GM19351 (cell line): ENCODE measurements at regions not wholly inside any gene's neighbourhood (a gene's known extent, or its start where the extent isn't known, plus 50 kb on each side); places are given as distances from the start of the nearest gene placed in this dataset.
"Not testable (repeated sequence)": the region's sequence is repeated elsewhere in the genome, so short reads cannot be mapped to it uniquely, and the experiment has no call there.

Source experiments
- ATAC-seq: cut with Tn5 transposase; IDR thresholded peaks from one replicate; pipeline ENCODE4 v1.9.1; 2021; ENCODE audit warnings: mild to moderate bottlenecking, moderate library complexity; ENCODE audit not compliant: unreplicated experiment

DNA sequence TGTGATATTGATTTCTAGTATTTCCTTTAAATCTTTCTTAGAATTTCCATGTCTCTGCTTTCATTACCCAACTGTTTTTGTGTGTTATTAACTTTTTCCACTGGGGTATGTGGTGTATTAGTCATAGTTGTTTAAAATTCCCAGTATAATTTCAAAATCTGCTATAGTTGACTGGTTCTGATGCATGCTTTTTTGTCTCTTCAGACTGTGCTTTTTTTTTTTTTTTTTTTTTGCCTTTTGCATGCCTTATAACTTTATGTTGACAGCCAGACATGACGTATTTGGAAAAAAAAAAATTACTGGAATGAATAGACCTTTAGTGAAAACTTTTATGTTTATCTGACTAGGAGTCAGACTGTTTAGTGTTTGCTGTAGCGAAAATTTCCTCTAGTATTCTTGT lies 580.4 kb downstream of the ANKRD50 start:
- ATAC-seq = no peak

GRCh38 chr4:124133753-124134152 lies 578.8 kb downstream of the ANKRD50 start:
- no peak for ATAC-seq

- ATAC-seq = no peak
Measured at GRCh38 chr4:124135409-124135813, 577.1 kb downstream of the ANKRD50 start.

DNA sequence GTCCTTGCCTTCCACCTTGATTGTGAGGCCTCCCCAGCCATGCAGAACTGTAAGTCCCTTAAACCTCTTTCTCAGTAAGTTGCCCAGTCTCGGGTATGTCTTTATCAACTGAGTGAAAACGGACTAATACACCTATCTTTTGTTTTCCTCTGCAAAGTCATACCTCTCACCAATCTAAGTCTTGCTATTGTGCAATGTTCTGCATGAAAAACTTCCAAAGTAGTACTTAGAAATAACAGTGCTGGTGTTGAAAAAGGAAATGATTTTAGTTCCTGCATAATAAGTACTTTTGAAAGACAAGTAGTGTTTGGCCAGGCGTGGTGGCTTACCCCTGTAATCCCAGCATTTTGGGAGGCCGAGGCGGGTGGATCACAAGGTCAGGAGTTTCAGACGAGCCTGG lies 573.5 kb downstream of the ANKRD50 start:
- no peak for ATAC-seq

- no peak for ATAC-seq
Measured at GRCh38 chr4:124143632-124144031, 568.9 kb downstream of the ANKRD50 start.

- no peak for ATAC-seq
Measured at GRCh38 chr4:124144238-124144654, 568.3 kb downstream of the ANKRD50 start.

DNA sequence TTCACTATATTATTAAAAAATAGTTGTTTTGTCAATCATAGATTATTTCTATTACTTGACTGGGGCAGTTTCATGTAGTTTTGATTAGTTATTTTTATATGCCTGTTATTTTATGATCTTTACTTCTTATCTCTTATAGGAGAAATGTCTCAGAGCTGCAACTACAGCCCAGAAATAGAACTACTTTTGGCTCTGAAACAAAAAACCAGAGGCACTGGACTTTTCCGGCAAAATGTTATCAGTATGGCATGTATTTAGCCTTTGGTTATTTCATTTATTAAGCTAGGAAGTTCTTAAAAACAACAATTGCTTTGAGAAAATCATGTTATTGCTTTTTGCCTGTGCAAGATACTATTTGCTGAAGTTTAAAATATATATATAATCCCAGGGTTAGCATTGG lies 566.5 kb downstream of the ANKRD50 start:
- no peak for ATAC-seq

GRCh38 chr4:124151031-124151430 lies 561.5 kb downstream of the ANKRD50 start:
- ATAC-seq = no peak

DNA sequence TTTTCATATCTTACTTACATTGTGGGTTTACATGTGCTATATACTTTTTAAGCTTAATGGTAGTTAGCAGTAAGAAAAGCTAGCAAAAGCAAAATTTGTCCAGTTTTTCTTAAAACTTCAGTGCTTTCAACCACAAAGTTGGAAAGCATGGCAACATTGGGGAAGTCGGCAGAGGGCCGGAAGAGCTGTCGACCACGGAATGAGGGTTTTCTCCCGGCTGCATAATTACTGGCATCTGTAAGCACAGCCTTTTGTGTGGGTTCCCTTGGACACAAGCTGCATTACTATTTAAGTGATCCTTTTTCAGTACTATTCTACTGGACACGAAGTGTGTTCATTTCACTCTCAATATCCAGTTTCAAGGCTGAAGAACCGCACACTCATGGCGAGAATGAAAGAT lies 560.4 kb downstream of the ANKRD50 start:
- ATAC-seq = no peak

GRCh38 chr4:124155239-124155638 lies 557.3 kb downstream of the ANKRD50 start:
- ATAC-seq = no peak

- no peak for ATAC-seq
Measured at GRCh38 chr4:124157396-124158083, 555.0 kb downstream of the ANKRD50 start.

DNA sequence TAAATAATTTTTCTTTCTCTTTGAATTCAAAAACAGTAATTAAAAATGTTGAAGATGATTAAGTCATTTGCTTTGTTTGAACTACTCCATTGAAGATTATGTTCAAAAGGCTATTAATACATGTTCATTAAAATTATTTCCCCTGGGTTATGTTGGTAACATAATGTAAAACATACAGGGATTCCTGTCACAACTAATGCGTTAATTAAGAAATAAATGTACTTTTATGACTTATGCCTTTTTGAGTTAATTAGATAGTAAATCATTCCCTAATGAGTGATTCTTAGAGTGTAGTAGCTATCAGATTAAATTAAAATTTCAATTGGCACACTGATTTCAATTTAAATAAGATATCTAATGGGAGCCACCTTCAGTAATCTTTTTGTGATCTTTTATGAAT lies 549.1 kb downstream of the ANKRD50 start:
- no peak for ATAC-seq

GRCh38 chr4:124167602-124168001 lies 544.9 kb downstream of the ANKRD50 start:
- no peak for ATAC-seq

- ATAC-seq = not testable (repeated sequence)
Measured at GRCh38 chr4:124169524-124169923, 543.0 kb downstream of the ANKRD50 start.

DNA sequence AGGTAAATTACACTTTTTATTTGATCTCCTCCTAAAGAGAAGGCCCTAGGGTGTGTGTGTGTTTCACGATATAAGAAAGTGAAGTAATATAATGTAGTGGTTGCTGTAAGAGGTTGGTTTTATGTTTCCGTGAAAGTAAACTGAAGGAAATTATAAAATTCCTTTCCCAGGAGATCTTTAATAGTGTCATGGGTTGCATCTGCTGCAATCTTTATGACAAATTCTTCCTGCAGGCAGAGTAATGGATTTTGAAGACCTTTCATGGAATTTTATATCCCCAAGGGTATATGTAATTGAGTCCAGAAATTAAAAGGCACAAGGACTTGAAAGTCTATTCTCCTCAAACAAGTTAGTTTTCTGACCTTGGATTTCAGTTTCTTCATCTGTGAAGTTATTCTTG lies 538.6 kb downstream of the ANKRD50 start:
- no peak for ATAC-seq

- no peak for ATAC-seq
Measured at GRCh38 chr4:124177647-124178425, 534.7 kb downstream of the ANKRD50 start.

DNA sequence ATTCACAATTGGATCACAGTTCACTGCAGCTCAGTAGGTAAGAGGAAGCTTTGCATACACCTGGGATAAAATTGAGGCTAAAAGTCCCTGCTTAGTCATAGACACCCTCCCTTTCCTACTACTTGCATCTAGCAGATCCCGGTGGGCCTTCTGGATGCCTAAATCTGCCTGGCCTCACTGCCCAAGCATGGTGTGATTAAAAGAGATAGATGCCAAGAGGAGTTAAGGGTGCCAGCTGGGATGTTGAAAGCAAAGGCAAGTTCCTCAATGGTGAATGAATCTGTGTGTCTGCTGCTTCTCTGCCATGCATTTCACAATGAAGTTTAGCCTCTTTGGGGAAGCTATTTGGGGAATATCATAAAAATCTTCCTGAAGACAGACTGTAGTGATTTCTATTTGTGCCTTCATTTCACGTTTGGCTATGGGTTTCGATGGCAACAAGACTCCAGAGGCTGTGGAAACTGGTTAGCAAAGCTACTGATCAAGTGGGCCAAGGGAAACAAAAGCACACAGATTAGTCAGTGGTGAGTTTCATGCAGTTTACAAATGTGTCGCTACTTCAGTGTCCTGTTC lies 534.0 kb downstream of the ANKRD50 start:
- no peak for ATAC-seq

- no peak for ATAC-seq
Measured at GRCh38 chr4:124179506-124180186, 532.9 kb downstream of the ANKRD50 start.

- ATAC-seq = no peak
Measured at GRCh38 chr4:124181039-124181438, 531.5 kb downstream of the ANKRD50 start.

- no peak for ATAC-seq
Measured at GRCh38 chr4:124183231-124183630, 529.3 kb downstream of the ANKRD50 start.

DNA sequence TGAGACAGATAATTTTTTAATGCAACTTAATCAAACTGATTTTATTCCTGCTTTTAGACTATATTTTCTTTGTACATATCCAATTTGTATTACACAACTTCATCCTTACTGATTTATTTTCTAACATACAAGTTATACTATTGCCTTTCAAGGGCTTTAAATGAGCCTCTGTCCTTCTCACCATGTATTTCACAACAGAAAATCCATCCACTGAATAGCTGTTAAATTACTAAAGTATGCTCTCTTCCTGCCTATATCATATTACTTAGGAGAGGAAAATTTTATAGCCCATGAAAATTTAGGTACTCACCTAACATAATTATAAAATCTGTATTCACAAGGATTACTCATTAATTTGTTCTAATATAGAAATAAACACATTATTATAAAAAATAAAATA lies 528.6 kb downstream of the ANKRD50 start:
- no peak for ATAC-seq

- no peak for ATAC-seq
Measured at GRCh38 chr4:124184792-124185191, 527.7 kb downstream of the ANKRD50 start.
